CD8-positive, alpha-beta memory T cell (primary cell): ENCODE measurements at regions not wholly inside any gene's neighbourhood (a gene's known extent, or its start where the extent isn't known, plus 50 kb on each side); places are given as distances from the start of the nearest gene placed in this dataset.
A peak's percentile ranks its signal among the peaks of the same experiment; 100 is the strongest.

Experiments used
- CTCF ChIA-PET: fragments of 350-600 bp; sonication (Branson Sonifier 250); formaldehyde crosslinking; loops from one replicate; lab custom pipeline; 2021; ENCODE audit warnings: antibody characterized with exemption; lab: Charles Lee
- POLR2A ChIA-PET: fragments of 350-600 bp; sonication (Branson Sonifier 250); formaldehyde crosslinking; loops from one replicate; lab custom pipeline; 2021; ENCODE audit warnings: antibody characterized with exemption; lab: Charles Lee
- DNase-seq, 5 donors: peaks; one replicate each; pipeline versions ENCODE4 v3.0.0 to v3.0.0-alpha.2; 2020 to 2022; ENCODE audit warnings: mixed read lengths in 1 of 5
- H3K27ac ChIP-seq: one replicate; pipeline ENCODE4 v1.7.0; 2013; ENCODE audit warnings: low read depth, mild to moderate bottlenecking, low read length, moderate library complexity
- H3K27me3 ChIP-seq: 2 replicates; pipeline ENCODE4 v1.7.0; 2013; ENCODE audit warnings: low read length, mild to moderate bottlenecking; ENCODE audit not compliant: insufficient read depth, poor library complexity, severe bottlenecking
- H3K36me3 ChIP-seq: 2 replicates; pipeline ENCODE4 v1.7.0; 2013; ENCODE audit warnings: mild to moderate bottlenecking, low read length, moderate library complexity; ENCODE audit not compliant: insufficient read depth
- H3K4me1 ChIP-seq: 2 replicates; pipeline ENCODE4 v1.7.0; 2013; ENCODE audit warnings: mild to moderate bottlenecking, low read length, moderate library complexity; ENCODE audit not compliant: insufficient read depth
- H3K4me3 ChIP-seq: 2 replicates; pipeline ENCODE4 v1.7.0; 2013; ENCODE audit warnings: mild to moderate bottlenecking, low read length
- H3K9me3 ChIP-seq: 2 replicates; pipeline ENCODE4 v1.7.0; 2013; ENCODE audit warnings: mild to moderate bottlenecking, low read length
- H3K27ac Mint-ChIP-seq, 8 donors: one replicate each; pipeline ENCODE4 v1.8.0; 2020 to 2021; ENCODE audit warnings: mixed read lengths in 8 of 8, mild to moderate bottlenecking in 6 of 8, inconsistent platforms in 3 of 8, moderate library complexity in 3 of 8
- H3K27me3 Mint-ChIP-seq, 2 donors: one replicate each; pipeline ENCODE4 v1.8.0; 2020 to 2021; ENCODE audit warnings: mixed read lengths in 2 of 2, mild to moderate bottlenecking in 1 of 2, moderate library complexity in 1 of 2
- H3K36me3 Mint-ChIP-seq, 3 donors: one replicate each; pipeline ENCODE4 v1.8.0; 2020 to 2021; ENCODE audit warnings: mixed read lengths in 3 of 3, inconsistent platforms in 1 of 3, mild to moderate bottlenecking in 1 of 3
- H3K4me1 Mint-ChIP-seq, 3 donors: one replicate each; pipeline ENCODE4 v1.8.0; 2020 to 2021; ENCODE audit warnings: mixed read lengths in 3 of 3, inconsistent platforms in 1 of 3, mild to moderate bottlenecking in 1 of 3
- H3K4me3 Mint-ChIP-seq, 7 donors: one replicate each; pipeline ENCODE4 v1.8.0; 2020 to 2021; ENCODE audit warnings: mixed read lengths in 7 of 7, mild to moderate bottlenecking in 6 of 7, moderate library complexity in 4 of 7, inconsistent platforms in 2 of 7
- H3K9me3 Mint-ChIP-seq, 5 donors: one replicate each; pipeline ENCODE4 v1.8.0; 2020 to 2022; ENCODE audit warnings: mixed read lengths in 5 of 5, mild to moderate bottlenecking in 3 of 5, moderate library complexity in 2 of 5, inconsistent platforms in 1 of 5

DNA sequence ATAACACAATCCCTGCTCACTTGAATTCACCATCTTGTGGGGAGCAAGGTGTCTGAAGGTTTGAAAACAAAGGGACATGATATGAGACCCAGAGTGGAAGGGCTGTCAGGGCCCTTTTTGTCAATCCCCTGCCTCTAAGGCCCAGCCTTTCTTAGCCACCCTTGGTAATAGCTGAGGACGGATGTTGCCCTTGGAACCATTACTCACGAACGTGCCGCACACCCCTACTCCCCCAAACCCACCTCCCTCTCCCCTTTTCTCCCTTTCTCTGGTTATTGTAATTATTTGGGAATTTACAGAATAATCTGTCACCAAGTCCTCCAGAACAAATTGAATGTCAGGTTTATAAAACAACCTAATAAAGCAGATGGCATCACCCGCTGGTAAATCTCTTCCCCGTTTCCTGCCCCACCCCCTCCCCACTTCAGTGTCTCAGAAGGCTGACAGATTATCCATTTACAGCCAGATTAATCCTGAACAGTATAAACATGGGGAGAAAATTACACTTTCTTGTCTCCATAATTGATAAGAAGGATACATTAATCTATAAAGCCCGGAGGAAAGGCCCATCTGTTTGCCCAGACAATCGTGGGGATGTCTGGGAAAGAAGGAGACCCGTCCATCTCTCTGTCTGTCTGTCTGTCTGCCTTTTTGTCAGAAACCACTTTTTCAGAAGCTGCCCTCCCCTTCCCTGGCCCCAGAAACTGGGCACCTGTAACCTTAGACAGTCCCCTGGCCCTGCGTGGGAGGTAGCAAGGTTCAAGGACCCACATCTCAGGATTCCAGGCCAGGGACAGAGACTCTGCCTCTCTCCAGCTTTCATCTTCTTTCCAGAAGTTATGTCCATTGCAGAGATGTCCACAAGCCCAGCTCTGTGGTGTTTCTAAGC lies 60.6 kb upstream of the CD34 start:
- H3K36me3 ChIP-seq = no peaks in the 10 kb centered on the region
- Mint-ChIP-seq H3K4me1 (no peaks in the 10 kb centered on the region), H3K27me3 (peaks cover 12 to 35% of the 10 kb centered on the region in 2 donors), H3K36me3 (no peaks in the 10 kb centered on the region), H3K9me3 (no peaks in the 10 kb centered on the region), H3K4me3 (no peak overlapping the region), H3K27ac (no peak overlapping the region)
- peaks cover 11% of the 10 kb centered on the region for H3K27me3 ChIP-seq
- H3K9me3 ChIP-seq = no peaks in the 10 kb centered on the region
- no peak overlapping the region for H3K27ac ChIP-seq
- H3K4me3 ChIP-seq = no peak overlapping the region
- CTCF ChIA-PET = interaction anchor here (0.9 kb wide), 1 partner anchor 102 kb away, joined by 3 read pairs; no protein-coding TSS in a partner anchor
- DNase-seq = no peak
- no peaks in the 10 kb centered on the region for H3K4me1 ChIP-seq
- POLR2A ChIA-PET = no interaction called here

DNA sequence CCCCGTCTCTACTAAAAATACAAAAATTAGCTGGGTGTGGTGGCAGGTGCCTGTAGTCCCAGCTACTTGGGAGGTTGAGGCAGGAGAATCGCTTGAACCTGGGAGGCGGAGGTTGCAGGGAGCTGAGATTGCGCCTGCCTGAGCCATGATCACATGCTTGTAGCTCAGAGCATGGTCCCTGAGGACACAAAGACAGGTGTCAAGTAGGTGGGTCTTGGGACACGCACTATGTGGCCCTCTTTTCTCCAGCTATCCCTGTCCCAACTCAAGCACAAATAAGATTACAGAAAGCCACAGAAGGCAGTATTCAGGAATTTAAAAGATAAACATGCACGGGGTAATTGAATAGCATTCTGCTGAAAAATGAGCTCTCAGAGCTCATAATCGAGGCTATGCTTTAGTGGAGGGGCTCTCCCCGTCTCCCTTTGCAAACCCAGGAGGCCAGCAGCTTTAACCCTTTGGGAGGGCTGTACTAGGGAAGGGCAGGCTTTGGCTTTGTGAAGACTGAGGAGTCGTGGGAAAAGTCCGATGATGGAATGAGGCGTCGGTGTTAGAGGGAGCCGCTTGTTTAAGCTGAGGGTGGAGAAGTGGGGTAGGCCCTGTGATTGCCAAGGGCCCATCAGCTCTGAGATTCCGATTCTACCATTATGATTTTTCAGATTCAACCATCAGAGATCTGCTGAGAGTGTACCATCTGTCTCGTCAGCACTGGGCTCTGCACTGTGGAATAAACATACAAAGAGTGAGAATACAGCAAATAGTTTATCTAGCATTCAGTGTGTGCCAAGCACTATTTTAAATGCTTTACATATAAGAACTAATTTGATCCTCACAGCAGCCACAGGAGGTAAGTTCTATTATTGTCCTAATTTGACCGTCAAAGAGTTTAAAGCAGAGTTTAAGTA lies 59.7 kb upstream of the CD34 start:
- Histone ChIP-seq H3K36me3 (no peaks in the 10 kb centered on the region), H3K4me3 (no peak overlapping the region), H3K9me3 (no peaks in the 10 kb centered on the region), H3K27ac (no peak overlapping the region), H3K27me3 (peaks cover 11% of the 10 kb centered on the region), H3K4me1 (no peaks in the 10 kb centered on the region)
- Mint-ChIP-seq H3K9me3 (no peaks in the 10 kb centered on the region), H3K4me3 (no peak overlapping the region), H3K27ac (no peak overlapping the region), H3K27me3 (peaks cover 12 to 35% of the 10 kb centered on the region in 2 donors), H3K4me1 (no peaks in the 10 kb centered on the region), H3K36me3 (no peaks in the 10 kb centered on the region)
- DNase-seq = no peak
- ChIA-PET CTCF (interaction anchor here (0.9 to 1.2 kb wide), 2 partner anchors 11 to 101 kb away, joined by 3 to 4 read pairs; no protein-coding TSS in a partner anchor), POLR2A (no interaction called here)

DNA sequence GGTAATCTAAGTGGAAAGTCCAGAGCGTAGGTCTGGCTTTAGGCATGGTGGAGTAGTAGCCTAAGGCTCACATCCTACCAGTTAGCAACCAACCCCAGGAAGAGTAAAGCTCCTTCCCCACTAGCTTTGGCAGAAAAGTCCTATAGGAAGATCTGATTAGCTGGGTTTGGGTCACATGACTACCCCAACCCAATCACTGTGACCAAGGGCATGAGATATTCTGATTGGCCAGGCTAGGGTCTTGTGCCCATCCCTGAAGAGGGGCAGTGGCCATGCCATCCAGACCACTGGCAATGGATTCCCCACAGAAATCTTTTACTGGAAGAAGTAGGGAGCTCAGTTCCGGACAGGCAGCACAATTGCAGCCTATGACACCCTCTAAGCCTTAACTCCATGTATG lies 58.6 kb upstream of the CD34 start:
- Mint-ChIP-seq H3K27ac (no peak overlapping the region), H3K4me1 (peaks cover 0 to under 1% (median under 1%) of the 10 kb centered on the region in 3 donors), H3K4me3 (no peak overlapping the region), H3K27me3 (peaks cover 12 to 30% of the 10 kb centered on the region in 2 donors), H3K9me3 (no peaks in the 10 kb centered on the region), H3K36me3 (no peaks in the 10 kb centered on the region)
- no peak for DNase-seq
- POLR2A ChIA-PET = no interaction called here
- H3K4me3 ChIP-seq = no peak overlapping the region
- no peak overlapping the region for H3K27ac ChIP-seq
- peaks cover 11% of the 10 kb centered on the region for H3K27me3 ChIP-seq
- H3K4me1 ChIP-seq = no peaks in the 10 kb centered on the region
- CTCF ChIA-PET = interaction anchor here (1.0 kb wide), 1 partner anchor 83 kb away, joined by 3 read pairs; no protein-coding TSS in a partner anchor
- H3K9me3 ChIP-seq = no peaks in the 10 kb centered on the region
- no peaks in the 10 kb centered on the region for H3K36me3 ChIP-seq

DNA sequence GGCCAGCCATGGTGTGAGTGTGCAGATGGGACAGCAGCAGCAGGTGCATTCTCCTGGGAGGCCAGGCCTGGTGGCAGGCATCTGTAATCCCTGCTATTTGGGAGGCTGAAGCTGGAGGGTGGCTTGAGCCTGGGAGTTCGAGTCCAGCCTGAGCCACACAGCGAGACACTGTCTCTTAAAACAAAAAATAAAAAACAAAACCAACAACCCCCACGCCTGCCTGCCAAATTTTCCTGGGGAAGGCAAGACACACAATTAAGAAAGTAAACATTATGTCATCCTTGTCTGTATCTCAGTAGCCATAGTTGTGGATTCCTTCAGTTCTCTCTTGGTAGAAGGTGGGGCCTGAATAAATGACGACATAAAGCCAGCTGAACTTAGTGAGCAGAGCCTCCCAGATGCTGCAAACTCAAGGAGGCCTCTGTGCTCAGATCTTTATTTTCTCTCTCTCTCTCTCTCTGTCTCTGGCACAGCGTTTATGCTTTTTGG lies 57.6 kb upstream of the CD34 start:
- no peaks in the 10 kb centered on the region for H3K9me3 ChIP-seq
- ChIA-PET CTCF (interaction anchor here (1.0 kb wide), 1 partner anchor 82 kb away, joined by 3 read pairs; no protein-coding TSS in a partner anchor), POLR2A (no interaction called here)
- H3K9me3 Mint-ChIP-seq = no peaks in the 10 kb centered on the region
- peaks cover 5% of the 10 kb centered on the region for H3K4me1 ChIP-seq
- H3K27me3 Mint-ChIP-seq = peaks cover 12 to 23% of the 10 kb centered on the region in 2 donors
- H3K27ac Mint-ChIP-seq = no peak overlapping the region
- H3K4me3 Mint-ChIP-seq = no peak overlapping the region
- no peaks in the 10 kb centered on the region for H3K36me3 ChIP-seq
- peaks cover 11% of the 10 kb centered on the region for H3K27me3 ChIP-seq
- no peaks in the 10 kb centered on the region for H3K36me3 Mint-ChIP-seq
- peaks cover 3 to 4% (median 3%) of the 10 kb centered on the region in 3 donors for H3K4me1 Mint-ChIP-seq
- no peak overlapping the region for H3K27ac ChIP-seq
- no peak overlapping the region for H3K4me3 ChIP-seq
- DNase-seq = no peak

DNA sequence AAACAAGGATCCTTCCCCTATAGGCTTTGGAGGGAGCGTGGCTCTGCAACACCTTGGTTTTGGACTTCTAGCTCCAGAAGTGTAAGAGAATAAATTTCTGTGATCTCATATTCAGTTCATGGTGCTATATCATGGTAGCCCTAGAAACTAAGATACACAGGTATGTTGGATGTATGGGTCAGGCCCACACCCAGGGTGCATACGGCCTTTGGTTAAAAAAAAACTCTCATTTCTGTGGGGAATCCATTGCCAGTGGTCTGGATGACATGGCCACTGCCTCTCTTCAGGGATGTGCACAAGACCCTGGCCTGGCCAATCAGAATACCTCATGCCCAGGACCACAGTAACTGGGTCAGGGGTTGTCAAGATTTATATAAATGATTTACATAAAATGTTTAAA lies 56.8 kb upstream of the CD34 start:
- peaks cover 7% of the 10 kb centered on the region for H3K27me3 ChIP-seq
- no peak overlapping the region for H3K4me3 Mint-ChIP-seq
- H3K36me3 ChIP-seq = no peaks in the 10 kb centered on the region
- no peaks in the 10 kb centered on the region for H3K9me3 ChIP-seq
- no peak overlapping the region for H3K27ac ChIP-seq
- POLR2A ChIA-PET = no interaction called here
- peaks cover 7 to 10% (median 8%) of the 10 kb centered on the region in 3 donors for H3K4me1 Mint-ChIP-seq
- H3K4me3 ChIP-seq = no peak overlapping the region
- CTCF ChIA-PET = no interaction called here
- peaks cover 6 to 15% of the 10 kb centered on the region in 2 donors for H3K27me3 Mint-ChIP-seq
- H3K4me1 ChIP-seq = peaks cover 5% of the 10 kb centered on the region
- H3K36me3 Mint-ChIP-seq = no peaks in the 10 kb centered on the region
- no peak for DNase-seq
- H3K27ac Mint-ChIP-seq = no peak overlapping the region
- no peaks in the 10 kb centered on the region for H3K9me3 Mint-ChIP-seq

DNA sequence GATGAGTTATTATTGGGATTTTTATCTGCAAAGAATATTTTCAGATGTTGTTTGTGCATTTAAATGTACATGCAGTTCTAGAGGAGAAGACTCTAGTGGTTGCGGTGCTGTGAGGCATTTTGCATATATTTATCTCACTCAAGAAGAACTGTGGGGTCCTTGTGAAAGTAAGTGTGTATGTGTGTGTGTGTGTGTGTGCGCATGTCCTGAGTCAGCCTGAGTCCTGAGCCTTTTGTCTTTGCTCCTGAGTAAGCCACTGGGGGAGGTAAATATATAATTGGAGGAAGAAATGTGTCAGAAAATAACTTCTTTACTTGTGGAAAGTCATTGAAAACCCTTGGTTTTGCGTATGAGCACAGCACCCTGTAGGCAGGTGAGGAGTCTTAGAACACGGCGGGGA lies 55.6 kb upstream of the CD34 start:
- H3K36me3 ChIP-seq = no peaks in the 10 kb centered on the region
- ChIA-PET POLR2A (no interaction called here), CTCF (no interaction called here)
- H3K27ac ChIP-seq = no peak overlapping the region
- Mint-ChIP-seq H3K27ac (no peak overlapping the region), H3K9me3 (no peaks in the 10 kb centered on the region), H3K36me3 (no peaks in the 10 kb centered on the region), H3K27me3 (peaks cover 1 to 4% of the 10 kb centered on the region in 2 donors), H3K4me1 (peaks cover 10 to 14% (median 12%) of the 10 kb centered on the region in 3 donors), H3K4me3 (peak overlapping the region in 1 of 7 donors; percentile 41)
- no peaks in the 10 kb centered on the region for H3K9me3 ChIP-seq
- H3K27me3 ChIP-seq = no peaks in the 10 kb centered on the region
- peaks cover 5% of the 10 kb centered on the region for H3K4me1 ChIP-seq
- no peak overlapping the region for H3K4me3 ChIP-seq
- no peak for DNase-seq

DNA sequence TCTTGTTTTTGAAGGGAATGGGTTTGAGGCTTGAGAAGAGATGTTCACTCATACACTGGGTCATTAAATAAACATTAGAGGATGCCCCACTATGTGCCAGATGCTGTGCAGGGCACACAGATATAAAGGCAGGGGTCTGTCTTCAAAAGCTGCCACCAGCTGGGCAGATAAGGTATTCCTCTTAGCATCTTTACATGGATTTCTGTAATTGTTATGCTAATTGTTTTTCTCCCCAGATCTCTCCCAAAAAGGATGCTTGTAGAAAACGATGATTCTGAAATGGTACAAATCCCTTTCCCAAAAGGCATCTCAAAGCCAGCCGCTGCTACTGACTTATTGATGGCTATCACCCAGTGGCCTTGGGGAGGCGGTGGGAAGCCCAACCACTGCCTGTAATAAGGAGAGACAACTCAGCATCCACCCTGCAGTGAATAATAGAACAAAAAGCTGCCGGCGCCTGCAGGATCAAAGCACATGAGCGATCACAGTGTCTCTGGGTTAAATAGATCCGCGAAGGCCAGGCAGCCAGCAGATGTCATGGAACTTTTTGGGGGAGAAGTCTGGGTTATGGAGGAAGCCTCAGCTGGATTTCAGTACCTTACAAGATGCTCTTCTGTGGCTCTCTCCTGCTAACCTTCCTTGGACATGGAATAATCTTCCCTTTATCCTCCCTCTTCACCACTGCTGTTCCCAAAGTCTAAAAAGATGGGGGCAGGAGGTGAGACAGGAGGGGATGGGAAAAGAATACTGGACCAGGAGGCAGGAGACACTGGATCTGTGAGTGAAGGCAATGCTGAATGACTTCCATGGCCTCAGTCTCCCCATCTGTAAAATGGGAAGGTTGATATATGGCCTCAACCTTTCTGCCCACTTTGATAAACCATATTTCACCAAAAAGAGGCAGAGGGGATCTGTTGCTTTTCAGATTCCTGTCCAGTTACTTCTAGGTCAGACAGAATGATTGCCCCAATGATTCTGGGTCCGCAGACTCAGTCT lies 54.8 kb upstream of the CD34 start:
- Mint-ChIP-seq H3K27ac (no peak overlapping the region), H3K4me1 (peaks cover 10 to 14% (median 12%) of the 10 kb centered on the region in 3 donors), H3K27me3 (peaks cover 8 to 11% of the 10 kb centered on the region in 2 donors), H3K4me3 (peak overlapping the region in 2 of 7 donors; percentile 29 to 41), H3K9me3 (no peaks in the 10 kb centered on the region), H3K36me3 (no peaks in the 10 kb centered on the region)
- H3K4me1 ChIP-seq = peaks cover 5% of the 10 kb centered on the region
- ChIA-PET CTCF (interaction anchor here (3.1 to 5.8 kb wide), 3 partner anchors 81 to 168 kb away, joined by 26 to 92 read pairs (median 92); no protein-coding TSS in a partner anchor), POLR2A (no interaction called here)
- DNase-seq = no peak
- peaks cover 5% of the 10 kb centered on the region for H3K27me3 ChIP-seq
- H3K9me3 ChIP-seq = no peaks in the 10 kb centered on the region
- H3K36me3 ChIP-seq = no peaks in the 10 kb centered on the region
- H3K27ac ChIP-seq = no peak overlapping the region
- no peak overlapping the region for H3K4me3 ChIP-seq
